22Rv1 (cell line): ENCODE measurements at regions not wholly inside any gene's neighbourhood (a gene's known extent, or its start where the extent isn't known, plus 50 kb on each side); places are given as distances from the start of the nearest gene placed in this dataset.

ENCODE experiments used
- ZFX ChIP-seq: fragments of 450-650 bp; IDR thresholded peaks from 2 replicates; pipeline ENCODE4 v1.6.1; 2017; ENCODE audit warnings: antibody characterized with exemption, borderline replicate concordance
- TF ChIP-seq, protein P1 (sequence below): fragments of 450-650 bp; IDR thresholded peaks from 2 replicates; pipeline ENCODE4 v1.5.1; 2017; ENCODE audit warnings: mild to moderate bottlenecking

DNA sequence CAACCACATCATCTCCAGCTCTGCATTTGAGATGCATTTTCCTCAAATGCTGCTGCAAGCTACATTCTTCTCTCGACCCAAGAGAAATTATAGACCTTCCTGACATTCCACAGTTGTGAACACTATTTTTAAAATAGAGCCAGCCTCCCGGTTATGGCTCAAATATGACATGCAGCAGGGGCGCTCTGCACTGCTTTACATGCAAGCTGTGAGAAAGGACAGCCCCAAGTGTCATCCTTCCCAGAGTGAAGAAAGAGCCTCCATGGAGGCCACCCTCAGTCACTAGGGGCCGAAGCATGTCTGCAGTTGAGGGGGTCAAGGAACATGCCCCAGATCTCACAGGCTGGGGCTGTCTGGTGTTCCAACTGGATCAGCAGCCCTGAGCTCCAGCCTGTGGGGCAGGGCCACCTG lies 63.9 kb upstream of the CHST15 start:
- TF ChIP-seq, protein P1, sequence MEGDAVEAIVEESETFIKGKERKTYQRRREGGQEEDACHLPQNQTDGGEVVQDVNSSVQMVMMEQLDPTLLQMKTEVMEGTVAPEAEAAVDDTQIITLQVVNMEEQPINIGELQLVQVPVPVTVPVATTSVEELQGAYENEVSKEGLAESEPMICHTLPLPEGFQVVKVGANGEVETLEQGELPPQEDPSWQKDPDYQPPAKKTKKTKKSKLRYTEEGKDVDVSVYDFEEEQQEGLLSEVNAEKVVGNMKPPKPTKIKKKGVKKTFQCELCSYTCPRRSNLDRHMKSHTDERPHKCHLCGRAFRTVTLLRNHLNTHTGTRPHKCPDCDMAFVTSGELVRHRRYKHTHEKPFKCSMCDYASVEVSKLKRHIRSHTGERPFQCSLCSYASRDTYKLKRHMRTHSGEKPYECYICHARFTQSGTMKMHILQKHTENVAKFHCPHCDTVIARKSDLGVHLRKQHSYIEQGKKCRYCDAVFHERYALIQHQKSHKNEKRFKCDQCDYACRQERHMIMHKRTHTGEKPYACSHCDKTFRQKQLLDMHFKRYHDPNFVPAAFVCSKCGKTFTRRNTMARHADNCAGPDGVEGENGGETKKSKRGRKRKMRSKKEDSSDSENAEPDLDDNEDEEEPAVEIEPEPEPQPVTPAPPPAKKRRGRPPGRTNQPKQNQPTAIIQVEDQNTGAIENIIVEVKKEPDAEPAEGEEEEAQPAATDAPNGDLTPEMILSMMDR = no peak
- TF ChIP-seq ZFX = no peak
